H9 (cell line): ENCODE measurements at regions not wholly inside any gene's neighbourhood (a gene's known extent, or its start where the extent isn't known, plus 50 kb on each side); places are given as distances from the start of the nearest gene placed in this dataset.

ENCODE experiments used
- DNase-seq: peaks from one replicate; pipeline ENCODE4 v3.0.0-alpha.2; 2017
- H2AFZ ChIP-seq: one replicate; pipeline ENCODE4 v1.6.1; 2013; ENCODE audit warnings: mild to moderate bottlenecking, low read length, control low read depth, moderate library complexity
- H2AK5ac ChIP-seq: 2 replicates; pipeline ENCODE4 v1.6.1; 2013; ENCODE audit warnings: low read length, control low read depth, mixed read lengths; ENCODE audit not compliant: insufficient read length
- H2BK120ac ChIP-seq: one replicate; pipeline ENCODE4 v1.6.1; 2013; ENCODE audit warnings: low read depth, mild to moderate bottlenecking, low read length, control low read depth, inconsistent platforms; ENCODE audit not compliant: poor library complexity, severe bottlenecking
- H2BK12ac ChIP-seq: 2 replicates; pipeline ENCODE4 v1.6.1; 2013; ENCODE audit warnings: low read length, control low read depth, mixed read lengths, low read depth; ENCODE audit not compliant: insufficient read length
- H2BK15ac ChIP-seq: 2 replicates; pipeline ENCODE4 v1.6.1; 2013; ENCODE audit warnings: low read depth, low read length, control low read depth
- H2BK20ac ChIP-seq: one replicate; pipeline ENCODE4 v1.6.1; 2013; ENCODE audit warnings: low read depth, mild to moderate bottlenecking, low read length, control low read depth, inconsistent platforms; ENCODE audit not compliant: poor library complexity, severe bottlenecking
- H2BK5ac ChIP-seq: 2 replicates; pipeline ENCODE4 v1.6.1; 2013; ENCODE audit warnings: low read length, control low read depth, mixed read lengths; ENCODE audit not compliant: insufficient read length
- H3K14ac ChIP-seq: 2 replicates; pipeline ENCODE4 v1.6.1; 2013; ENCODE audit warnings: low read length, control low read depth; ENCODE audit not compliant: insufficient read depth
- H3K18ac ChIP-seq: 2 replicates; pipeline ENCODE4 v1.6.1; 2013; ENCODE audit warnings: low read depth, mild to moderate bottlenecking, mixed read lengths, low read length, control low read depth; ENCODE audit not compliant: insufficient read length
- H3K23ac ChIP-seq: 2 replicates; pipeline ENCODE4 v1.6.1; 2013; ENCODE audit warnings: low read length, control low read depth, mixed read lengths, low read depth; ENCODE audit not compliant: insufficient read length
- H3K23me2 ChIP-seq: 2 replicates; pipeline ENCODE4 v1.6.1; 2013; ENCODE audit warnings: low read depth, mild to moderate bottlenecking, mixed read lengths, low read length, control low read depth; ENCODE audit not compliant: insufficient read length, poor library complexity, severe bottlenecking
- H3K27ac ChIP-seq: 2 replicates; pipeline ENCODE4 v1.5.1; 2013; ENCODE audit warnings: low read length, control low read depth, mixed read lengths, low read depth; ENCODE audit not compliant: insufficient read length
- H3K27me3 ChIP-seq: 2 replicates; pipeline ENCODE4 v1.6.1; 2013; ENCODE audit warnings: low read length, control low read depth, inconsistent platforms; ENCODE audit not compliant: insufficient read depth
- H3K4ac ChIP-seq: 2 replicates; pipeline ENCODE4 v1.6.1; 2013; ENCODE audit warnings: low read depth, mild to moderate bottlenecking, control low read depth, inconsistent platforms, low read length, moderate library complexity
- H3K4me1 ChIP-seq: 2 replicates; pipeline ENCODE4 v1.6.1; 2013; ENCODE audit warnings: low read length, control low read depth, inconsistent platforms; ENCODE audit not compliant: insufficient read depth
- H3K4me2 ChIP-seq: 2 replicates; pipeline ENCODE4 v1.6.1; 2013; ENCODE audit warnings: low read length, control low read depth, mixed read lengths; ENCODE audit not compliant: insufficient read length, insufficient read depth
- H3K56ac ChIP-seq: 2 replicates; pipeline ENCODE4 v1.6.1; 2013; ENCODE audit warnings: low read depth, mild to moderate bottlenecking, mixed read lengths, low read length, control low read depth; ENCODE audit not compliant: insufficient read length
- H3K79me1 ChIP-seq: 2 replicates; pipeline ENCODE4 v1.6.1; 2013; ENCODE audit warnings: low read depth, mild to moderate bottlenecking, moderate library complexity, low read length, control low read depth, inconsistent platforms; ENCODE audit not compliant: insufficient read depth, poor library complexity, severe bottlenecking
- H3K79me2 ChIP-seq: 2 replicates; pipeline ENCODE4 v1.6.1; 2013; ENCODE audit warnings: low read length, control low read depth, inconsistent platforms; ENCODE audit not compliant: insufficient read depth
- H3K9ac ChIP-seq: 2 replicates; pipeline ENCODE4 v1.6.1; 2013; ENCODE audit warnings: low read length, control low read depth, mixed read lengths; ENCODE audit not compliant: insufficient read length; ENCODE audit errors: extremely low read depth
- H3K9me3 ChIP-seq: one replicate; pipeline ENCODE4 v1.6.1; 2013; ENCODE audit warnings: low read depth, low read length, inconsistent platforms; ENCODE audit not compliant: control insufficient read depth
- H3T11ph ChIP-seq: one replicate; pipeline ENCODE4 v1.6.1; 2013; ENCODE audit warnings: mild to moderate bottlenecking, low read length, control low read depth, inconsistent platforms
- H4K20me1 ChIP-seq: one replicate; pipeline ENCODE4 v1.6.1; 2013; ENCODE audit not compliant: control insufficient read depth, insufficient read length, insufficient read depth
- H4K5ac ChIP-seq: 2 replicates; pipeline ENCODE4 v1.6.1; 2013; ENCODE audit warnings: low read depth, mild to moderate bottlenecking, mixed read lengths, low read length, control low read depth; ENCODE audit not compliant: insufficient read length
- H4K8ac ChIP-seq: replicated peaks from 2 replicates; pipeline ENCODE4 v1.6.1; 2013; ENCODE audit warnings: low read length, control low read depth, mixed read lengths, low read depth; ENCODE audit not compliant: insufficient read length
- H4K91ac ChIP-seq: 2 replicates; pipeline ENCODE4 v1.6.1; 2013; ENCODE audit warnings: low read depth, mild to moderate bottlenecking, moderate library complexity, mixed read lengths, low read length, control low read depth; ENCODE audit not compliant: insufficient read length
- H3K27ac Mint-ChIP-seq, 3 experiments: 2 replicates in 2 of 3; 3 replicates in 1 of 3; pipeline ENCODE4 v1.8.0; 2020 to 2021; ENCODE audit warnings: mixed read lengths in 3 of 3, mild to moderate bottlenecking in 1 of 3, moderate library complexity in 1 of 3
- H3K27me3 Mint-ChIP-seq: 2 replicates; pipeline ENCODE4 v1.8.0; 2021; ENCODE audit warnings: low read depth, mild to moderate bottlenecking, moderate library complexity, mixed read lengths
- H3K36me3 Mint-ChIP-seq, 3 experiments: 2 replicates in 2 of 3; 3 replicates in 1 of 3; pipeline ENCODE4 v1.8.0; 2020 to 2021; ENCODE audit warnings: low read depth in 3 of 3, mixed read lengths in 3 of 3; ENCODE audit not compliant: insufficient read depth in 1 of 3
- H3K4me1 Mint-ChIP-seq, 2 experiments: 2 replicates each; pipeline ENCODE4 v1.8.0; 2020; ENCODE audit warnings: mixed read lengths in 2 of 2
- H3K4me3 Mint-ChIP-seq, 2 experiments: 2 replicates in 1 of 2; 3 replicates in 1 of 2; pipeline ENCODE4 v1.8.0; 2020 to 2021; ENCODE audit warnings: mild to moderate bottlenecking in 2 of 2, mixed read lengths in 2 of 2, moderate library complexity in 1 of 2
- H3K9me3 Mint-ChIP-seq, 2 experiments: 2 replicates in 1 of 2; 3 replicates in 1 of 2; pipeline ENCODE4 v1.8.0; 2020; ENCODE audit warnings: mild to moderate bottlenecking in 2 of 2, mixed read lengths in 2 of 2, moderate library complexity in 1 of 2
- CTCF ChIP-seq: fragments of 200-600 bp; sonication (generic); conservative IDR thresholded peaks from 3 replicates; pipeline ENCODE4 v1.8.0; 2021; ENCODE audit warnings: antibody characterized with exemption, mild to moderate bottlenecking
- WGBS: extraction: QIAGEN DNeasy Blood & Tissue Kit; methylation state at CpG from one replicate; pipeline ENCODE4 v1.1.7; 2013; ENCODE audit warnings: missing lambda C conversion rate, low lambda C conversion rate, mixed read lengths; ENCODE audit not compliant: insufficient read length; ENCODE audit errors: extremely low coverage; 5-methylcytosine and 5-hydroxymethylcytosine counted together

- H3K4me3 Mint-ChIP-seq, result no peak overlapping the region
- DNase-seq, result peak; percentile 34
- Histone ChIP-seq H2BK12ac (no peak overlapping the region), H4K91ac (no peak overlapping the region), H3K4ac (no peak overlapping the region), H3K4me1 (peaks cover 2% of the 10 kb centered on the region; the same call in 1 of the 2 replicates), H2AFZ (no peak overlapping the region), H3K4me2 (no peak overlapping the region), H2AK5ac (no peak overlapping the region), H3K56ac (no peak overlapping the region), H3K14ac (no peak overlapping the region), H4K5ac (no peak overlapping the region), H3K9me3 (no peaks in the 10 kb centered on the region), H3K79me2 (no peaks in the 10 kb centered on the region), H2BK5ac (no peak overlapping the region), H2BK15ac (no peak overlapping the region), H4K20me1 (no peaks in the 10 kb centered on the region), H4K8ac (no peak overlapping the region), H3K27me3 (no peaks in the 10 kb centered on the region), H3K27ac (no peak overlapping the region), H3K79me1 (no peaks in the 10 kb centered on the region), H3K23ac (no peak overlapping the region), H2BK20ac (no peak overlapping the region), H3K9ac (no peak overlapping the region), H2BK120ac (no peak overlapping the region), H3K18ac (no peak overlapping the region), H3K23me2 (no peaks in the 10 kb centered on the region), H3T11ph (no peak overlapping the region)
- peaks cover 0 to 2% of the 10 kb centered on the region in 2 experiments; a peak in 1 of 4 replicates for H3K4me1 Mint-ChIP-seq
- no CpG with 5 or more reads among the region's 5 CpGs for WGBS
- H3K27ac Mint-ChIP-seq, result no peak overlapping the region
- H3K27me3 Mint-ChIP-seq, result no peaks in the 10 kb centered on the region
- H3K36me3 Mint-ChIP-seq, result no peaks in the 10 kb centered on the region
- no peak for TF ChIP-seq CTCF
- H3K9me3 Mint-ChIP-seq, result peaks cover 0 to 2% of the 10 kb centered on the region in 2 experiments; a peak in 1 of 5 replicates
These were observed 1426.9 kb upstream of the EYS start for GRCh38 chr6:67133973-67134372.
